ENCODE measurements at regions not wholly inside any gene's neighbourhood (a gene's known extent, or its start where the extent isn't known, plus 50 kb on each side); places are given as distances from the start of the nearest gene placed in this dataset.
"Not testable (repeated sequence)": the region's sequence is repeated elsewhere in the genome, so short reads cannot be mapped to it uniquely, and the experiment has no call there.

DNA sequence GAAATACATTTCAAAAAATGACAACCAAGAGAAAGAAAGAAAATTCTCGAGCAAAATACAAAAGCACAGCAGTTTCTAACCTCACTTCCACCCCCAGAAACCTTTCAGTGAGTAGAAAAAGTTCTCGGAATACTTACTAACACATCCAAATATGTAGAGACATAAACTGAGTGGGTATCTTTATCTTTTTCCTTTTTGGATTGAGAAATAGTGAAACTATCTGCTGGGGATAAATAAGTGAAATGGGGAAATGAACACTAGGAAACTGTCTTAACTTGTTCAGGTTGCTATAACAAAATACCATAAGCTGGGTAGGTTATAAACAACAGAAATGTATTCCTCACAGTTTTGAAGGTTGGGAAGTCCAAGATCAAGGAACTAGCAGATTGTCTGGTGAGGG is 72.0 kb downstream of the VCAM1 start:
- DNase-seq = no peak
- peak; percentile 23 to 27 for ATAC-seq
- intact Hi-C loops (cut with DNase I) = no loop called here

DNA sequence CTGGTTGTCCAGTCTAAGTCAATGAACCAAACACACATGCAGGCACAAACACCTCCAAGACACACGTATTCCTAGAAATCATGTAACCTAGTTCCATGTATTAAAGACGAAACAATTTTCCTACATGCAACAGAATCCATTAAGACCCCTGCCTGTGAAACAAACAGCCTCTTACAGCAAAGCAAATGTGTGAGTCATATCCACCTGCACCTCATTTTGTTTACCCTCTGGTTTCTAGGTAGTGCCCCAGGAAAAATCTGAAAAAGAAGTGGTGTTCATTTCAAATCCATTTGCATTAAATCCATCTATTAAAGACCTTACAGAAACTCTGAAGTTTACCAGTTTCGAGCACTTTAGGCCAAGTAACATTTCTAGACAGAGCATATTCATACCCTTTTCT is 74.1 kb downstream of the VCAM1 start:
- DNase-seq (no peak), ATAC-seq (no peak)
- intact Hi-C loops (cut with DNase I) = no loop called here

DNA sequence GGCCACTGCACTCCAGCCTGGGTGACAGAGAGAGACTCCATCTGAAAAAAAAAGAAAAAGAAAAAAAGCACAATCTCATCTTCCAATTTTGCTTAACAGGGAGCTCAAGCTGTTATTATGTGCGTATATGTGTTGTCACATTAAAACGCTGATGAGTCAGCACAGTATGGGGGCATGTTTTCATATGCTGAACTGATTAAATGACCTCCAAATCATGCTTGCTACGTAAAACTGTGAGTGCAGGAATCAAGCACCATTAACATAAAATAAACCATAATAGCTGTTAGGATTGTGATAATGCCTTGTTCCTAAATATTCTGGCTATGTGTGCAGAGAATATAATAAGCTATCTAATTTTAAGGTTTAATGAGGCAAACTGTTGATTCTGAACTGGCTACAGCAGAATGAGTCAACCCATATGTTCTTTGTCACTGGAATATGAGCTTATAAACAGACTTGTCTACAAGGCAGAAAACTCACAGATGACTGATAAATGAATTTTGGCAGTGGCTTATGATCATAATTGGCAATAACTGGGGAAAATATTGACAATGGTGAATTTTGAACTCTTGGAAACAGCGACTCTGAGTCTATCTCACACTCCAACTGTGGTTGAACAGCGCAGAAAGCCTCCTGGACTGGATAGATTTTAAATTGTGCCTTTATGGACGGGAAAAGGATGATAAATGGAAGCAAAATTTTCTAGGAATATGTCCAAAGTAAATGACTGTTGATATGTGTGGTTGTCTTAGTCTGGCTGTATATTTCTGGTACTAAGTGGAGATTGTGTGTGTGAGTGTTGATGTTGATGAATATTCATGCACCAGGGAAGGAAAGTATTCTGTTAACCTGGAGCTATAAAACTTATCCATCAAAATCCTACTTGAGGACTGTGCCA is 75.5 kb downstream of the VCAM1 start:
- DNase-seq (no peak), ATAC-seq (peak; percentile 19 to 53)
- intact Hi-C loops (cut with DNase I) = no loop called here

DNA sequence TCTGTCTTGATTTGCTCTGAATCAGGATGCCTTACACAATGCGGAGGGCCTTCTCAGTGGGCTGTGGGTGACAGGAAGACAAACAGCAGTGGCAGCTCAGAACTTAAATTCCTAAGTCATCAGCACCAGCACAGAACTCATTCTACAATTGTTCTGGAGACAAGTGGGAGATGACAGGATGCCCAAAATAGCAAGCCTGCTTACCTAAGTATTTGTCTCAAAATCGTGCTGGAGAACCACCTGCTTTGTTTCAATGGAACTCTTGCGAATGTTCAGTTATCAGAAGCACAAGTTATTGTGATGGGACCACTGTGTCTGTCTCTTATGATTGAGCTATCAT is 76.1 kb downstream of the VCAM1 start:
- DNase-seq (no peak), ATAC-seq (no peak)
- intact Hi-C loops (cut with DNase I) = no loop called here

DNA sequence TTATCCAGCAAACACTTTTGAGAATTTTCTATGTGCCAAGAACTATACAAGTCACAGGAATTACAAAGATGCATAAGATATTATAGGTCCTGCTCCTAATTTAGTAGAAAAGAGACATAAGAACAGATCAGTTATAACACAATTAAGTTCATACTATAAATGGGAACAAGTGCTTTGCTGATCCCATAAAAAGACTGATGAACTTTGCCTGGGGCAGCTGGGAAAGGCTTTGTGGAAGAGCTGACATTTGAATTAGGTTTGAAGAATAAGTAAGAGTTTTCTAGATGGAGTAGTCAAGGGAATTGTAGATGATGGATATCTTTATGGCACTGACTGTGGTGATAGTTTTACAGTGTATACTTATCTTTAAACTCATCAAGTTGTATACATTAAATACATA is 76.5 kb downstream of the VCAM1 start:
- DNase-seq = no peak
- no peak for ATAC-seq
- intact Hi-C loops (cut with DNase I) = no loop called here

DNA sequence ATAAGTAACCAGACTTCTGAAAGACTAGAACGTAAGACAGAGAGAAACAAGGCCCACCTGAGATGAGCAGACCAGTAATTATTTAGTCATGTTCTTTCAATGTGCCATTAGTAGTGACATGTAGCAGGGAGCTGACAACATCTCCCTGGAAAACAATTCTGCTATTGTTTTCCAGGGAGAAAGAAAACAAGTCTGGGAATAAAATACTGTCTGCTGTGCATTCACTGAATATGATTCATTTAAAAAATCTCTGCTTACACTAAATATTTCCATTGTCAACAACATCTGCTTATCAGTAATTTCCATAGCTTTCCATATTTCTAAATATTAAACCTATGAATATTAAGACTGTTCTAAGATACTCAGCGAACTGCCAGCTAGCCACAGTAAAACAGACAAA is 80.0 kb downstream of the VCAM1 start:
- DNase-seq (no peak), ATAC-seq (no peak)
- intact Hi-C loops (cut with DNase I) = no loop called here

DNA sequence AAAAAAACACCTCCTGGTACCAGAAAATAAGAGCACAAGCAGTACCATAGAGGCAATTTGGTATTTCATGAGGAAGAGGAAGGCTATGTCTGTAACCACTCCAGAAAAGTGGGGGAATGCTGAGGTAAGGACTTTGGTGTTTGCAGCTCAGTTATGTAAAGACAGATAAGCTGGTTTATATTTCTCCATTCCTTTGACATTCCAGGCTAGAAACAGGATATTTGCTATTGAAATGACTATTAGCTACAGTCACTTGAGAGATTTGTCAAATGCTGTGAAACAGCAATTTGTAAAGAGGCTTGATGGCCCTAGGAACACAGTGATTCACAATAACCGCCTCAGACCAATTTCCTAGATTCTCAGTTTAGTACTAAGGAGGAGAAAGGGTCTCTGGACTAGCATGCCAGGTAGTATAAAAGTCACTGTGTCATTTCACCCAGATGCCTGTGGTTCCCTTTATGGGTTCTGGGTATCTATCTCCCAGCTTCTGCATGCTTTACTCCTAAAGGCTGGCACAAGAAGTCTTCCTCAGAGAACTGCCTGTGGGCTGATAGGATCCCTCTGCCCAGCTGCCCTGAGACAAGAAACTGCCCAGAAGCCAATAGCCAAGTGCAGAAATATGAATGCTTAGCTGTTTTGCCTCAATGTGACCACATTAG is 80.5 kb downstream of the VCAM1 start:
- intact Hi-C loops (cut with DNase I) = no loop called here
- no peak for DNase-seq

DNA sequence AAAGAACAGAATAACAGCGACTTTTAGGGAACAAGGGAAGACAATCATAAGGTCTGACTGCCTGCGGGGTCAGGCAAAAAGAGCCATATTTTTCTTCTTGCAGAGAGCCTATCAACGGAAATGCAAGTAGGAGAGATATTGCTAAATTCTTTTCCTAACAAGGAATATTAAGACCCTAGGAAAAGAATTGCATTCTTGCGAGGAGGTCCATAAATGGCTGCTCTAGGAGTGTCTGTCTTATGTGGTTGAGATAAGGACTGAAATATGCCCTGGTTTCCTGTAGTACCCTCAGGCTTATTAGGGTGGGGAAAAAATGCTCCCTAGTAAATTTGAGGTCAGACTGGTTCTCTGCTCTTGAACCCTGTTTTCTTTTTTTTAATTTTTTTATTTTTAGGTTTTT is 81.7 kb downstream of the VCAM1 start:
- intact Hi-C loops (cut with DNase I); DNase-seq; ATAC-seq: not testable (repeated sequence)

More for the DNA sequence above, 80.5 kb downstream of the VCAM1 start:
- ATAC-seq = no peak

DNA sequence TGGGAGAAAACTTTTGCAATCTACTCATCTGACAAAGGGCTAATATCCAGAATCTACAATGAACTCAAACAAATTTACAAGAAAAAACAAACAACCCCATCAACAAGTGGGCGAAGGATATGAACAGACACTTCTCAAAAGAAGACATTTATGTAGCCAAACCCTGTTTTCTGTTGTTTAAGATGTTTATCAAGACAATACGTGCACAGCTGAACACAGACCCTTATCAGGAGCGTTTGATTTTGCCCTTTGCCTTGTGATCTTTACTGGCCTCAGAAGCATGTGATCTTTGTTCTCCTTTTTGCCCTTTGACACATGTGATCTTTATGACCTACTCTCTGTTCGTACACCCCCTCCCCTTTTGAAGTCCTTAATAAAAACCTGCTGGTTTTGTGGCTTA is 83.7 kb downstream of the VCAM1 start:
- DNase-seq; ATAC-seq; intact Hi-C loops (cut with DNase I): not testable (repeated sequence)

DNA sequence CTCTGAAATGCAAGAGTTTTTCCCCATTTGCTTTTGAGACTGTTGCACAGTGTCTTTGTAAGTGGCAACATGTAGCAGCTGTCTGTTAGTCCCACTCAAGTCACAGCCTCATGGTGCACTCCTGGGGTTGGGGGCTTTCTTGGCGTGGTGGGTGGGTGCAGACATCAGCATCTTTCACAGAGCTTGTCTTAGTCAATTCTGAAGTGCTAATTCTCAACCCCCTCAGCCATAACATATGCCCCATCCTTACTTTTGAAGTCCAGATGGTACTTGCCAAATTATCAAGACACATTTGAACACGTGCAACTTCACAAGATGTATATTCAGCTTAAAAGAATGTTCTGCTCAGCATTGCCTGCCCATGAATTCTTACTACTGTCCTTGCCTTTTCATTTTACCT is 87.1 kb downstream of the VCAM1 start:
- no peak for ATAC-seq
- no peak for DNase-seq
- intact Hi-C loops (cut with DNase I) = no loop called here

DNA sequence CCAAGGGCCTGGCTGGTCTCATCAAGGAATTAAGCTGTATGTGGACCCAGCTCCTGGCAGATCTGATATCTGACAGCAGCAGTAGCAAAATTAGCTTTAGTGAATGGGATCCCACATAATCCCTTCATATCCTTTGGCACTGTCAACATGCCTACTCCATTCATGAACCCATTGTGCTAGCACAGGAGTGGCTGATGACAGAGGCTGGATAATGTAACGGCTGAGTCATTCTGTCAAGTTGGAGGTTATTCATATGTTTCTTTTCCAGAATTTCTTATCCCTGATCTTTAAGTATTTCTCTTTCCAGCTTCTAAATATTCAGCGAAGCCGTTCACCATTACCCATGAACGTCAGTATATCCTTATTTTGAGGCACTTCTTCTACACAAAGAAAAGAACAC is 84.3 kb downstream of the EXTL2 start:
- intact Hi-C loops (cut with DNase I) = no loop called here
- DNase-seq (no peak), ATAC-seq (peak in 1 of 2 donors; percentile 72)

DNA sequence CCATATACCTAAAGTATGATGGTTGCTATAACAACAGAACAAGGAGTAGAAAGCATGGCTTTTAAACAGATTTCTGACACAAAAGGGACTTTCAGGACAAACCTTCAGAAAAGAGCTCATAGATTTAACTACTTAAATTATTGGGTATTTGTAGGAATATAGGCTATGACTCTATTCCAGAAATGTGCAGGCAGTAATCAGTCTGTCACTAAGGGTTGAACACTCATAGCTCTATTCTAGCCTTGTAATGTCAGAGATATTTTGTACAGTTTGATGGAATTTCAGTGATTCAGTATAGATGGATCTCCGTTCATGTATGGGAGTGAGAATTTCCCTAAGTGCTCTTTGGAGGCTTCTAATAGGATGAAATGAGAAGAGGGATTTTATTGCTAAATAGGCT is 82.8 kb downstream of the EXTL2 start:
- no peak for DNase-seq
- ATAC-seq = no peak
- intact Hi-C loops (cut with DNase I) = no loop called here

DNA sequence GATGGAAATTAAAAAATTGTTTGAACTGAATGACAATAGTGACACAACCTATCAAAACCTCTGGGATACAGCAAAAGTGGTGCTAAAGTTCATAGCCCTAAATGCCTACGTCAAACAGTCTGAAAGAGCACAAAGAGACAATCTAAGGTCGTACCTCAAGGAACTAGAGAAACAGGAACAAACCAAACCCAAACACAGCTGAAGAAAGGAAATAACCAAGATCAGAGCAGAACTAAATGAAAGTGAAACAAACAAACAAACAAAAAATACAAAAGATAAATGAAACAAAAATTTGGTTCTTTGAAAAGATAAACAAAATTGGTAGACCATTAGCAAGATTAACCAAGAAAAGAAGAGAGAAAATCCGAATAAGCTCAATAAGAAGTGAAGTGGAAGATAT is 79.7 kb downstream of the EXTL2 start:
- ATAC-seq; intact Hi-C loops (cut with DNase I); DNase-seq: not testable (repeated sequence)

DNA sequence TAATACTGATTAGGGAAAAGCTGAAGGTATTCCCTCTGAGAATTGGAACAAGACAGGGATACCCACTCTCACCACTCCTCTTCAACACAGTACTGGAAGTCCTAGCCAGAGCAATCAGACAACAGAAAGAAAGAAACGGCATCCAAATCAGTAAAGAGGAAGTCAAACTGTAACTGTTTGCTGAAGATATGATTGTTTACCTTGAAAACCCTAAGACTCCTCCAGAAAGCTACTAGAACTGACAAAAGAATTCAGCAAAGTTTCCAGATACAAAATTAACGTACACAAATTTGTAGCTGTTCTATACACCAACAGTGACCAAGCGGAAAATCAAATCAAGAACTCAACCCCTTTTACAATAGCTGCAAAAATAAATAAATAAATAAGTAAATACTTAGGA is 78.6 kb downstream of the EXTL2 start:
- no peak for ATAC-seq
- no peak for DNase-seq
- intact Hi-C loops (cut with DNase I) = no loop called here

DNA sequence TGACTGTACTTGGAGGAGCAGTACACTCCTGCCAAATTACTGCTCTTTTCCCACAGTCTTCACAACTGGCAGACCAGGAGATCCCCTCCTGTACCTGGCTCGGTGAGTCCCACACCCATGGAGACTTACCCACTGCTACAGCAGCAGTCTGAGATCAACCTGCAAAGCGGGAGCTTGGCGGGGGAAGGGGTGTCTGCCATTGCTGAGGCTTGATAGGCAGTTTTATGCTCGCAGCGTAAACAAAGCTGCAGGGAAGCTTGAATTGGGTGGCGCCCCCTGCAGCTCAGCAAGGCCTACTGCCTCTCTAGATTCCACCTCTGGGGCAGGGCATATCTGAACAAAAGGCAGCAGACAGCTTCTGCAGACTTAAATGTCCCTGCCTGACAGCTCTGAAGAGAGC is 74.4 kb downstream of the EXTL2 start:
- ATAC-seq; intact Hi-C loops (cut with DNase I): not testable (repeated sequence)
- DNase-seq = peak; percentile 16

DNA sequence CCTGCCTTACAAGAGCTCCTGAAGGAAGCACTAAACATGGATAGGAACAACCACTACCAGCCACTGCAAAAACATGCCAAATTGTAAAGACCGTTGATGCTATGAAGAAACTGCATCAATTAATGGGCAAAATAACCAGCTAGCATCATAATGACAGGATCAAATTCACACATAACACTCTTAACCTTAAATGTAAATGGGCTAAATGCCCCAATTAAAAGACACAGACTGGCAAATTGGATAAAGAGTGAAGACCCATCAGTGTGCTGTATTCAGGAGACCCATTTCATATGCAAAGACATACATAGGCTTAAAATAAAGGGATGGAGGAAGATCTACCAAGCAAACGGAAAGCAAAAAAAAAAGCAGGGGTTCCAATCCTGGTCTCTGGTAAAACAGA is 72.7 kb downstream of the EXTL2 start:
- ATAC-seq; intact Hi-C loops (cut with DNase I); DNase-seq: not testable (repeated sequence)

All from left cardiac atrium (tissue), 4 donors.